ENCODE measurements at regions not wholly inside any gene's neighbourhood (a gene's known extent, or its start where the extent isn't known, plus 50 kb on each side); places are given as distances from the start of the nearest gene placed in this dataset.
A peak's percentile ranks its signal among the peaks of the same experiment; 100 is the strongest.
"Not testable (repeated sequence)": the region's sequence is repeated elsewhere in the genome, so short reads cannot be mapped to it uniquely, and the experiment has no call there.

GRCh38 chr4:167903291-167903721 lies 189.0 kb upstream of the ANXA10 start:
- Histone ChIP-seq H3K4me1 (ENCODE audit: control insufficient read depth, insufficient read depth, low read length) (no peaks in the 10 kb centered on the region), H3K27me3 (ENCODE audit: control insufficient read depth, insufficient read depth, low read length) (no peaks in the 10 kb centered on the region), H3K4me3 (ENCODE audit: low read length) (no peak overlapping the region), H3K36me3 (ENCODE audit: control insufficient read depth, insufficient read depth, low read length) (no peaks in the 10 kb centered on the region), H3K27ac (ENCODE audit: low read length) (no peak overlapping the region), H3K9me3 (ENCODE audit: control insufficient read depth, insufficient read depth, low read length) (no peaks in the 10 kb centered on the region)
- no peak for DNase-seq (ENCODE audit: low read depth, low spot score)
- WGBS (ENCODE audit: insufficient coverage, insufficient read length): no CpG with 5 or more reads among the region's 1 CpG

- DNase-seq (ENCODE audit: low read depth, low spot score): no peak
- no peak overlapping the region for H3K27ac ChIP-seq (ENCODE audit: low read length)
- whole genome bisulfite sequencing (ENCODE audit: insufficient coverage, insufficient read length): no CpG with 5 or more reads among the region's 1 CpG
- H3K4me1 ChIP-seq (ENCODE audit: control insufficient read depth, insufficient read depth, low read length): no peaks in the 10 kb centered on the region
- no peak overlapping the region for H3K4me3 ChIP-seq (ENCODE audit: low read length)
- H3K36me3 ChIP-seq (ENCODE audit: control insufficient read depth, insufficient read depth, low read length): no peaks in the 10 kb centered on the region
- H3K9me3 ChIP-seq (ENCODE audit: control insufficient read depth, insufficient read depth, low read length): no peaks in the 10 kb centered on the region
- H3K27me3 ChIP-seq (ENCODE audit: control insufficient read depth, insufficient read depth, low read length): no peaks in the 10 kb centered on the region
Observed at GRCh38 chr4:167906851-167907250, 185.5 kb upstream of the ANXA10 start.

GRCh38 chr4:167908816-167909215 lies 183.5 kb upstream of the ANXA10 start:
- Histone ChIP-seq H3K36me3 (ENCODE audit: control insufficient read depth, insufficient read depth, low read length) (no peaks in the 10 kb centered on the region), H3K4me3 (ENCODE audit: low read length) (no peak overlapping the region), H3K27ac (ENCODE audit: low read length) (no peak overlapping the region), H3K27me3 (ENCODE audit: control insufficient read depth, insufficient read depth, low read length) (no peaks in the 10 kb centered on the region), H3K9me3 (ENCODE audit: control insufficient read depth, insufficient read depth, low read length) (no peaks in the 10 kb centered on the region), H3K4me1 (ENCODE audit: control insufficient read depth, insufficient read depth, low read length) (no peaks in the 10 kb centered on the region)
- DNase-seq (ENCODE audit: low read depth, low spot score): no peak

GRCh38 chr4:167912535-167912934 lies 179.8 kb upstream of the ANXA10 start:
- DNase-seq (ENCODE audit: low read depth, low spot score); H3K36me3 ChIP-seq (ENCODE audit: control insufficient read depth, insufficient read depth, low read length); H3K4me1 ChIP-seq (ENCODE audit: control insufficient read depth, insufficient read depth, low read length); H3K9me3 ChIP-seq (ENCODE audit: control insufficient read depth, insufficient read depth, low read length); H3K4me3 ChIP-seq (ENCODE audit: low read length); H3K27ac ChIP-seq (ENCODE audit: low read length); H3K27me3 ChIP-seq (ENCODE audit: control insufficient read depth, insufficient read depth, low read length): not testable (repeated sequence)
- WGBS (ENCODE audit: insufficient coverage, insufficient read length): no CpG with 5 or more reads among the region's 3 CpGs

GRCh38 chr4:167918077-167918476 lies 174.3 kb upstream of the ANXA10 start:
- Histone ChIP-seq H3K4me1 (ENCODE audit: control insufficient read depth, insufficient read depth, low read length) (no peaks in the 10 kb centered on the region), H3K4me3 (ENCODE audit: low read length) (no peak overlapping the region), H3K27ac (ENCODE audit: low read length) (no peak overlapping the region), H3K27me3 (ENCODE audit: control insufficient read depth, insufficient read depth, low read length) (no peaks in the 10 kb centered on the region), H3K36me3 (ENCODE audit: control insufficient read depth, insufficient read depth, low read length) (no peaks in the 10 kb centered on the region), H3K9me3 (ENCODE audit: control insufficient read depth, insufficient read depth, low read length) (no peaks in the 10 kb centered on the region)
- WGBS (ENCODE audit: insufficient coverage, insufficient read length): no CpG with 5 or more reads among the region's 1 CpG
- no peak for DNase-seq (ENCODE audit: low read depth, low spot score)

GRCh38 chr4:167930166-167930565 lies 162.2 kb upstream of the ANXA10 start:
- peak; percentile 11 for DNase-seq (ENCODE audit: low read depth, low spot score)
- Histone ChIP-seq H3K27ac (ENCODE audit: low read length) (no peak overlapping the region), H3K4me1 (ENCODE audit: control insufficient read depth, insufficient read depth, low read length) (peaks cover 4% of the 10 kb centered on the region), H3K9me3 (ENCODE audit: control insufficient read depth, insufficient read depth, low read length) (no peaks in the 10 kb centered on the region), H3K36me3 (ENCODE audit: control insufficient read depth, insufficient read depth, low read length) (no peaks in the 10 kb centered on the region), H3K4me3 (ENCODE audit: low read length) (no peak overlapping the region), H3K27me3 (ENCODE audit: control insufficient read depth, insufficient read depth, low read length) (no peaks in the 10 kb centered on the region)
- WGBS (ENCODE audit: insufficient coverage, insufficient read length): no CpG with 5 or more reads among the region's 1 CpG

GRCh38 chr4:167934216-167934615 lies 158.1 kb upstream of the ANXA10 start:
- no peaks in the 10 kb centered on the region for H3K9me3 ChIP-seq (ENCODE audit: control insufficient read depth, insufficient read depth, low read length)
- no peaks in the 10 kb centered on the region for H3K27me3 ChIP-seq (ENCODE audit: control insufficient read depth, insufficient read depth, low read length)
- no peak overlapping the region for H3K27ac ChIP-seq (ENCODE audit: low read length)
- no CpG with 5 or more reads among the region's 4 CpGs for WGBS (ENCODE audit: insufficient coverage, insufficient read length)
- H3K4me3 ChIP-seq (ENCODE audit: low read length): no peak overlapping the region
- peaks cover 4% of the 10 kb centered on the region for H3K4me1 ChIP-seq (ENCODE audit: control insufficient read depth, insufficient read depth, low read length)
- H3K36me3 ChIP-seq (ENCODE audit: control insufficient read depth, insufficient read depth, low read length): no peaks in the 10 kb centered on the region
- no peak for DNase-seq (ENCODE audit: low read depth, low spot score)

GRCh38 chr4:167939863-167940616 lies 152.3 kb upstream of the ANXA10 start:
- Histone ChIP-seq H3K27me3 (ENCODE audit: control insufficient read depth, insufficient read depth, low read length) (no peaks in the 10 kb centered on the region), H3K9me3 (ENCODE audit: control insufficient read depth, insufficient read depth, low read length) (no peaks in the 10 kb centered on the region), H3K27ac (ENCODE audit: low read length) (no peak overlapping the region), H3K4me1 (ENCODE audit: control insufficient read depth, insufficient read depth, low read length) (no peaks in the 10 kb centered on the region), H3K36me3 (ENCODE audit: control insufficient read depth, insufficient read depth, low read length) (no peaks in the 10 kb centered on the region), H3K4me3 (ENCODE audit: low read length) (no peak overlapping the region)
- WGBS (ENCODE audit: insufficient coverage, insufficient read length): no CpG with 5 or more reads among the region's 10 CpGs
- DNase-seq (ENCODE audit: low read depth, low spot score): no peak

- Histone ChIP-seq H3K4me3 (ENCODE audit: low read length) (no peak overlapping the region), H3K27ac (ENCODE audit: low read length) (no peak overlapping the region), H3K27me3 (ENCODE audit: control insufficient read depth, insufficient read depth, low read length) (no peaks in the 10 kb centered on the region), H3K36me3 (ENCODE audit: control insufficient read depth, insufficient read depth, low read length) (no peaks in the 10 kb centered on the region), H3K9me3 (ENCODE audit: control insufficient read depth, insufficient read depth, low read length) (no peaks in the 10 kb centered on the region), H3K4me1 (ENCODE audit: control insufficient read depth, insufficient read depth, low read length) (no peaks in the 10 kb centered on the region)
- DNase-seq (ENCODE audit: low read depth, low spot score): no peak
- WGBS (ENCODE audit: insufficient coverage, insufficient read length): no CpG with 5 or more reads among the region's 3 CpGs
Observed at GRCh38 chr4:167943872-167944505, 148.3 kb upstream of the ANXA10 start.

- Histone ChIP-seq H3K4me3 (ENCODE audit: low read length) (no peak overlapping the region), H3K9me3 (ENCODE audit: control insufficient read depth, insufficient read depth, low read length) (no peaks in the 10 kb centered on the region)
- no CpG with 5 or more reads among the region's 2 CpGs for WGBS (ENCODE audit: insufficient coverage, insufficient read length)
Observed at GRCh38 chr4:167944721-167945120, 147.6 kb upstream of the ANXA10 start.

GRCh38 chr4:167955006-167955405 lies 137.3 kb upstream of the ANXA10 start:
- no CpG with 5 or more reads among the region's 2 CpGs for WGBS (ENCODE audit: insufficient coverage, insufficient read length)
- no peak for DNase-seq (ENCODE audit: low read depth, low spot score)

More at GRCh38 chr4:167944721-167945120, 147.6 kb upstream of the ANXA10 start:
- Histone ChIP-seq H3K4me1 (ENCODE audit: control insufficient read depth, insufficient read depth, low read length) (no peaks in the 10 kb centered on the region), H3K36me3 (ENCODE audit: control insufficient read depth, insufficient read depth, low read length) (no peaks in the 10 kb centered on the region), H3K27me3 (ENCODE audit: control insufficient read depth, insufficient read depth, low read length) (no peaks in the 10 kb centered on the region), H3K27ac (ENCODE audit: low read length) (no peak overlapping the region)
- DNase-seq (ENCODE audit: low read depth, low spot score): no peak

More at GRCh38 chr4:167955006-167955405, 137.3 kb upstream of the ANXA10 start:
- no peaks in the 10 kb centered on the region for H3K27me3 ChIP-seq (ENCODE audit: control insufficient read depth, insufficient read depth, low read length)
- no peak overlapping the region for H3K4me3 ChIP-seq (ENCODE audit: low read length)
- no peak overlapping the region for H3K27ac ChIP-seq (ENCODE audit: low read length)
- no peaks in the 10 kb centered on the region; the same call in 1 of the 2 replicates for H3K9me3 ChIP-seq (ENCODE audit: control insufficient read depth, insufficient read depth, low read length)
- H3K4me1 ChIP-seq (ENCODE audit: control insufficient read depth, insufficient read depth, low read length): no peaks in the 10 kb centered on the region
- no peaks in the 10 kb centered on the region for H3K36me3 ChIP-seq (ENCODE audit: control insufficient read depth, insufficient read depth, low read length)

Data from iPS DF 6.9 (cell line).